Stimulated activated CD4-positive, alpha-beta T cell treated with anti-CD3 and anti-CD28 coated beads, Interleukin-2, amount 100 ng/mL, for 48 hours (primary cell): ENCODE measurements at regions not wholly inside any gene's neighbourhood (a gene's known extent, or its start where the extent isn't known, plus 50 kb on each side); places are given as distances from the start of the nearest gene placed in this dataset.
A peak's percentile ranks its signal among the peaks of the same experiment; 100 is the strongest.

Experiments used
- DNase-seq, 2 donors: peaks; one replicate each; pipeline ENCODE4 v3.0.0-alpha.2; 2020

DNA sequence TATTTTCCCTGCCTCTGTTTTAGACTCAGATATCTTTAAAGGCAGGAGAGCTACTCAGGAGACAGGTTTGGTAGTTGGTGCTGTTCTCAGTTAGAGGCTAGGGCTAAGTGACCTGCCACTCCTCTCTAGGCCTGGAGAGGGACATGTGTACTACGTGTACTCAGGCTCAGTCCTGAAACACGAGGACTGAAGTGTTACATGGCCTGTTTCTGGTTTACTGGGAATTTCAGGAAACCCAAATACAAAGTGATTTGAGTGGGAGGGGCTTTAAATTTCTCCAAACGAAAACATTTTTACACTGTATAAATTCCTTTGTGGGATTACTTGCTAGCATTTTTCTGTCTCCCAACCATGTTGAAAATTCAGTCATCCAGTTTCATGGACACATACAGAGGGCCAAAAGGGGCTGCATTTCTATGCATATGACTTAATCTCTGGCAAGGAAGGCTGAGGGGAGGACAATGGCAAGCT lies 343.3 kb downstream of the CYP26B1 start:
- no peak for DNase-seq

DNA sequence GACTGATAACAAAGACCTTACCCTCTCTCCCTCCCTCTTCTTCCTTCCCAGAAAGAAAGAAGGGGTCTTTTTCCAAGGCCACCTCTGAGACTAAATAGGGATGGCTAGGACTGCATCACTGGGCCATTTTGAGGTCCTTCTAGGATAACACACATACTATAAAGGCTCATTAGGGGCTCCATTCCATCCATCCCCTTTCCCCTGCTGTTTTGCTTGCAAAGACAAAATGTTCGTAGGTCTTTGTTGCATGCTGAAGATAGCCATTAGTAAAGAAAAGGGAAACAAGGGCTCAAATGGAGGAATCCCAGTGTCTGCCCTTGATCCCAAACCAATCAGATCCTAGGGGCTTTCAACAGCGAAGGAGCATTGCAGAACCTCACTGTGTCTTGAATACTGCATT lies 344.3 kb downstream of the CYP26B1 start:
- no peak for DNase-seq

DNA sequence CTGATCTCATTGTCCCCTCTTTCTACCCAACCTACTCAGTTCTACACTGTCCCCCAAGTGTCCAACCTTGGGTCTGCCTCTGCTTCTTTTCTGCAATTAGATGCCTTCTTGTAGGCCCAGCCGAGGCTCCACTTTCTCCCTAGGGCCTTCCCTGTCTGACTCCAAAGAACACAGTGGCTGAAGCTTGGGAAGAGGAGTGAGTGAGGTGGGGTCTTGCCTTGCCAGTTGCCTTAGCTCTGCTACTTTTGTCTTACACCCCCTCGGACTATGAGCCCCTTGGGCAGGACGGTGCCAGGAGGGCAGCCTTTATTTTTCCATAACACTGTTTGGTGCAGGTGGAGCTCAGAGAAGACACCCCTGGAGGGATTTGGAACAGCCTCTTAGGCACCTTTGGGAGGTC lies 345.1 kb downstream of the CYP26B1 start:
- no peak for DNase-seq

DNA sequence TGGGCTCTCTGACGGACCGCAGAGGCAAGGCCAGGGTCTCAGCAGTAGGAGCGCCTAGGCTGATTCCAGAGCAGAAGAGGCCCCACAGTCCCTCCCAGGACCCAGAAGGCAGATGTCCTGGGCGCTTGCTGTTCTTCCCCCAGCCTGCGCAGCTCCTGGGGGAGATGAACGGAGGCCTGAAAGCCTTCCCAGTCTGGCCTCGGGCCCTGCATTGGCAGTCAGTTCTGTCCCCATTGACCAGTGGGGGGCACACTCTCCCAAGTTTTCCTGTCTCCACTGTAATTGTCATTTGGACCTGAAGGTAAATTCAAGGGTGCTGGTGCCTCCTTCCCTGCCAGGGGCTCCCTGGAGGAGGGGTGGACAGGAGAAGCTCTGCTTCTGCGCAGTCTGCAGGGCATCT lies 345.7 kb downstream of the CYP26B1 start:
- DNase-seq, result no peak

DNA sequence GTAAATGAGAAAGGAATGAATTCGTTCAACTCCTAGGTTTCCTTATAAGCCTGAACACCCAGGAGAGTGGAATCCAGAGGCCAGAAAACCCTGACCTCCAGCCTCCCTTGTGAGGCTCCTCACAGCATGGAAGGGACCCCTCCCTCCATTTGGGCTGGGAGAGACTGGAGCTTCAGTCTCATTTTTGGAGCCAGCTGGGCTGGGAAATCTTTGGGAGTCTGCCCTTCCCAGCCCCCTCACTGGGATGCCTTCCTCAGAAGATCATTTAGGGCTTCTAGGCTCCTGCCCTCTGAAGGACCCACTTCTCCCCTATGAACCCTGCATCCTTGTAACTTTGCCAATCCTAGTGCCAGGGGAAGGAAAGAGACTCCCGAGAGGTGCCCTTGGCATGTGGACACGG lies 346.1 kb downstream of the CYP26B1 start:
- DNase-seq, result no peak

DNA sequence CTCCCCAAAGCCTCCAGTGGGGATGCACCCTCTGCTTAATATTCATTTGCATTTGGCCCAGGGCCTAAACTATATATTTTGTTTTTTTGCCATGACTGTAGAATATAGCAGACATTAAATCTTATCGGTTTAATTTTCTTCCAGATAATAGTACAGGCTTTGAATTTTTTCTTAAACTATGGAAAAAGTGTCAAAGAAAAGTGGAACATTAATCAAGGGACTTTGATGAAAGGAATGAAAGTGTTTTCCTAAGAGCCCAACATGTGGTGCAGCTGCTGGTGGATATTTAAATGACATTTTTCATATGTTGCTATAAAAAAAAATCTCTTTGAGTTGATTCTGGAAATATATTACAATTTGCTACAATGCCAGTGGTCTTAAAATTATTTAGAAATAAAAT lies 346.8 kb downstream of the CYP26B1 start:
- no peak for DNase-seq

DNA sequence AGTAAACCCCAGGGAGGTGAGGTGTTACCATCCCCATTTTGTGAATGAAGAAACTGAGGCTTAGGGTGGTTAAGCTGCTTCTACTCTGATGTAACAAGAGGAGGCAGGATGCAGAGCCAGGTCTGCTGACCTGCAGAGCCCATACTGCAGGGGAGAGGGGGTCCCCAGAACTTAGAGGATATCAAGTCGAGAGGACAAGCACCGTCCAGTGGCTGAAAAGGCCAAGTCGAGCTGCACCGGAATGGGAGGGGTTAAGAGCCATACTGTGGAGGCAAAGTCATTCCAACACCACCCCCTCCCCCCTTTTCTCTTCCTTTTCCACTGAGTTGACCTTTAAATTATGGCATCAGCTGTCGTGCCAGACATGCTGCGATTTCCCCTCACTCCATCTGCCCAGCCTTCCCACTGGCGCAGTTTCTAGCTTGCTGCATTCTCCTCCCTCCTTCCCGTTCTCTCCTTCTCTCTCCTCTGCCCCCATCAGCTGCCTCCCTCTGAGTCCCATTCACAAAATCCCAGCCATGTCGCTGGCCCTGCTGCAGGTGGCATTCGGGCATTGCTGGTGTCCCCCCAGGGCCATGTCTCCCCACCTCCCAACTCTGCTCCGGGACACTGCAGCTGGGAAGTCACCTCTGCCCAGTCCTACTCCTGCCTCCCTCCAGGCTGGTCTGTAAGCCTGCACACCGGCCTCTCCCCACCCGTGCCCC lies 346.9 kb downstream of the DYSF start:
- DNase-seq, result no peak

DNA sequence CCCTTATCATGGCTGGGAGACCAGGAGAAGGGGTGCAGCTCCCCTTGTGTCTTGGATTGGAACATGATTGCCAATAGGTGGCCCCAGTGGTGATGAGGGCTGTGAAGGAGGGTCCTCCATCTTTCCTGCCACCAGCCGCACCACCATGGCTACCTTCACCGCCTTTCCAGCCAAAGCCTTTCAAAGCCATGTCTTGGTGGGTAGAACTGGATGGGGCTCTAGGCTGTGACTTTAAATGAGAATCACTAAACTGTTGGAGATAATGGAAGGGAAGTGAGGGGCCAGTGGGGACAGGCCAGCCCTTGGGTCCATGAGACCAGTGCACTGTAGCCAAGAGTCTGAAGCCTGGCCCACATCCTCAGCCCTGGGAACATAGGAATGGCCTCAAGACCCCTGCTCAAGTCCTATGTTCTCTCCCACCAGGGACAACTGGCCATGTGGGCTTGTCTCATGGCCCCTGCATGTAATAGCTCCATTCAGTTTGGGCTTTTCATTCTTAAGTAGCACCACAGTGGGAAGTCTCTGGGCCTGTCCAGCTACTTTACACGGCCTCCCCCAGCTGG lies 345.7 kb downstream of the DYSF start:
- no peak for DNase-seq

DNA sequence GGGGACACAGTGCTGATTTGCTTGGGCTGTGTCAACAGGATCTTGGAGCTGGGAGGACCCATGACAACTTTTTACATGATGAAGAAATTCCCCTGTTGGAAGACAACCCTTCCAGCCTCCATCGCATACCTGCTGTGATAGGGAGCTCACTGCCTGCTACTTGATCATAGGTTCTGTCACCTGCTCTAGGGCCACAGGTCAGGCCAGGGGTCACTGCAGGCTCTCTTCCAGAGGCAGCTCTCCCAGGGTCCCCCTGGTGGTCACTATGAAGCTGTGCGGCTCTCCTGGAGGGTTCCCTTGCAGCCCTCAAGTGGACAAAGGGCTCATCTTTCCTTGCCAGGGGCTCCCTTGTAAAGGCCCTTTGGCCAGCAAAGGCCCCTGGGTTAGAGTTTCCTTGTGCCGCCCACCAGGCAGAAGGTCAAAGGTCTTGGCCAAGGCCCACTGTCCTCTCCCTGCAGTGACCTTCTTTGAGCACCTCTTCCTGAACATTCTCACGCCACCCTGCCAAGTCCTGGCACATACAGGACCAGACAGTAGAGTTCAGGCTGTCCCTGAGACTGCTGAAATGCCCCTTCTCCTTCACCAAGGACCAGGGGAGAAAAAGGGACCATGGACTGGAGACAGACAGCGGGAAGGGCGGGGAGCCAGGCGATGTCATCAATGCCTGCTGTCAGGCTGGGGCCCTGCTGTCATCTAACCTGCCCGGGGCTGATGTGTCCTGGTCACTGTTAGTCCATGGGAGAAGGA lies 345.1 kb downstream of the DYSF start:
- DNase-seq, result peak; percentile 4 to 17

DNA sequence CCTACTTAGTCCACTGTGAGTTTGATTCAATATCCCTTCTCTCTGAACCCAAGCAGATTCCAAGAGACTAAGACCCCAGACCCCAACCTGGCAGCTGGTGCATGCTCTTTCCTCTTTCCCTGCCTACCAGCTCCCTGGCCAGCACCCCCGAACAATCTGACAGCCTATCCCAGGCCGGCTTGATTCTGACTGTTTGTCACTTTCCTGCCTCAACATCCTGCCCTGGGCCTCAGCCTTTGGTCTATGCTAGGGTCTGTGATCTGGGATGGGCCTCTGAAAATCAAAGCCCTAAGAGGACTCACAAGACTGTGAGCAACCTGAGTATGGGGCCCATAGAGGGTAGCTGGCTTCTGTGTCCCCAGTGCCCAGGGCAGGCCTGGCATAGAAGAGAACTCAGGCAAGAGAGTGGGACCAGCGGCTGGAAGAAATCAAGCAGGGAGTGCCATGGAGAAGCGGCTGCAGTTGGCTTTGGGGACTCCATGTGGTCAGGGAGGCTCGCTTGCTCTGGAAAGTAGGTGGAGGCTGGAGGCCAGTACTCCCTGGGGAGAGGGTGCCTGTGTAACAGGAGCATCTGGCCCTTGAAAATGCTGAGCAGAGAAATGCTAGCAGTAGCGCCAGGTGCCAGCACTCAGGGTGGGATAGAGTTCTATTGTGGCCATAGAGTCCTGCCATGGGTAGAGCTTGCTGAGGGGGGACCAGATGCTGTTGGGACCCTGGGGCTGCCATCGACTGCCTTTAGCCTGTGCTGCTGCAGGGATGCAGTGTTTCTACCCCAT lies 343.9 kb downstream of the DYSF start:
- no peak for DNase-seq

DNA sequence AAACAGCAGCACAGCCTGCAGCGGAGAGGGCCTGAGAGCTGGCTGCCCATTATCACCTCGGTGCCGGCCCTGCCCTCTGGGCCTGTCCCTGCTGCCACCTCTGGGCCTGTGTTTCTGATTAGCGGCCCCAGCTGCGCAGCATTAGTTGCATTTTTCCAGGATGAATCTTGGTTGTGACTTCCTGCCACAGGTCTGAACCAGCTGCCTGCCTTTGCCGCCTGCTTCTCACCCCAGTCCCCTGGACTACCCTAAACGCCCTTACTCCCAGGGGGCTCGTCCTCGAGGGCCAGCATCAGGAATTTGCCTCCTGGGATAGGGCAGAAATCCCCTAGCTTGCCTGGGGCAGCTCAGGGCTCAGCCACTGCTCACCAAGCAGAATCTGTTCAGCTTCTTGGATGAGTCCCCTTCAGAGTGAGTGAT lies 342.8 kb downstream of the DYSF start:
- DNase-seq, result no peak

DNA sequence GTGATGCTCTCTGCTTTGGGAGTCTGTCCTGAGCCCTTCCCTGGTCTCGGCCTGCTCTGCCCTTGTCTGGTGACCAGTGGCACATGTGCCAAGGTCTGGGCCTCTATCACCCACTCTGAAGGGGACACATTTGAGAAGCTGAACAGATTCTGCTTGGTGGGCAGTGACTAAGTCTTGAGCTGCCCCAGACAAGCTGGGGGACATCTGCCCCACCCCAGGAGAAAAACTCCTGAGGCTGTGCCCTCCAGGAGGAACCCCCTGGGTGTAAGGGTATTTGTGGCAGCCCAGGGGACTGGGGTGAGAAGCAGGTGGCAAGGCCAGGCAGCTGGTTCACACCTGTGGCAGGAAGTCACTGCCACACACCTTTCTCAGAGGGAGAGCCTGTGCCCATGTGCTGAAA lies 342.1 kb downstream of the DYSF start:
- DNase-seq, result no peak

DNA sequence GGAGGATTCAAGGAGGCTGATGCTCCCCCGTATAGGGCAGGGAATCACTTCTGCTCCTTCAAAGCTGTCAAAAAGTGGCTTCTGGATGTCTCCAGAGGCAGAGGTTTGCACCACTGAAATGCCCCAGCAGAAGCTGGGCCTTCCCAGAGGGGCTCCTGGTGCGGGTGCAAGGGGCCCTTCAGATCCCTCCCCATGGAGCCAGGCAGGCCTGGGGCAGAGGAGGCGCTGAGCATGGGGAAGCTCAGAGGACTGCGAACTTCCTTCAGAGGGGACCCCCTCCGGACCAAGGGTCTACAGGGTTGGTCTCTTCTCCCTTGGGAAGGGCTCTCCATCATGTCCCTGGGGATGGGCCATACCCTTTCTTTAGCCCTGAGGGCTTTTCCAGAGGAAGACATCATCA lies 341.2 kb downstream of the DYSF start:
- DNase-seq, result no peak

DNA sequence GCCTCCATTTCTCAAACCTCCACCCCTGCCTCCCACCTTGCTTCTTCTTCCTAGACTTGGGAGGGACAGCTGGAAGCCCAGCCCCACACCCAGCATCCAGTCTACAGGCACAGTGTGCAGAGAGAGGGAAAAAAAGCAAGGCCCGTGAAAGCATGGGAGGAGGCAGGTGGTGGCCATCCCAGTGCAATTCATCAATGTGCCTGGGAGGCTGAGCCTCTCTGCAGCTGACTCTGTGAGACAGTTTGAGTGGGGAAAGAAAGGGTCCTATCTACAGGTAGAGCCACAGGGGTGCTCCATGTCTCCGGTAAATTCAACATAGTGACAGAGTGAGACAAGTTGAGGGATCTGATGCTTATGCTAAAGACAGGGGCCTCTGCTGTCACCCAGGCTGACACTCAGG lies 340.6 kb downstream of the DYSF start:
- DNase-seq, result no peak

DNA sequence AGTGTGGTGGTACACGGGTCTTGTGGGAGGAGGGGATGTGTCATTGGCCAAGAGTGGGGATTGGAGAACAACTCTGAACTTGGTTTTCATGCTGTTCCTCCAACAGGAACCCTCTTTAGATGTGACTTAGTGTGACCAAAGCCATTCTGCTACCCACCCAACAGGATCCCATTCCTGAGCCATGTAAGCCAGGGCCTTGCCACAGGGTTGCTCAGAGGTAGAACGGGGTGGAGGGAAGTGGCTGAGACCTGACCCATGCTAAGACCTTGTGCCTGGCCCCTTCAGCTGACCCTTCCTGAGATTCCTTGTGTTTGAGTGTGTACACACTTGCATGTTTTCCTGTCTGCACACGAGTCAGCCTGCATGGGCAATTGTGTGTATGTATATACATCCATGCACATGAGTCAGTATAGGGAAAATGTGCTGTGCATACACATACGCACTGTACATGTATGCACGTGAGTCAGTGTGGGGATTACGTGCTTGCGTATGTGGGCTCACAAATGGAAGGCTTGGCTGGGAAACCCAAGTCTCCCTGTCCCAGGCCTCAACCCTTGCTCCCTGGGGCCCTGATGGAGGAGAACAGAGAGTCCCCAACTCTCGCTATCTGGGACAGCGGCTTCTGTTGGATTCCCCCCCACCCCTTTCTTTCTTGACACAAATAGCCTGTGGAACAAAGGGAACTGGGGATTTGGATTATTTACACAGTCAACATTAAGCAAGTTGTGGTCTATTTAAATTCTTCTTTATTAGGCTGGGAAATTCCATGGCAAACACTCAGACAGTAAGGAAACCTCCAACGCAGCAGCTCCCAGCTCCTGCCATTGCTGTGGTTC lies 339.8 kb downstream of the DYSF start:
- DNase-seq, result no peak

DNA sequence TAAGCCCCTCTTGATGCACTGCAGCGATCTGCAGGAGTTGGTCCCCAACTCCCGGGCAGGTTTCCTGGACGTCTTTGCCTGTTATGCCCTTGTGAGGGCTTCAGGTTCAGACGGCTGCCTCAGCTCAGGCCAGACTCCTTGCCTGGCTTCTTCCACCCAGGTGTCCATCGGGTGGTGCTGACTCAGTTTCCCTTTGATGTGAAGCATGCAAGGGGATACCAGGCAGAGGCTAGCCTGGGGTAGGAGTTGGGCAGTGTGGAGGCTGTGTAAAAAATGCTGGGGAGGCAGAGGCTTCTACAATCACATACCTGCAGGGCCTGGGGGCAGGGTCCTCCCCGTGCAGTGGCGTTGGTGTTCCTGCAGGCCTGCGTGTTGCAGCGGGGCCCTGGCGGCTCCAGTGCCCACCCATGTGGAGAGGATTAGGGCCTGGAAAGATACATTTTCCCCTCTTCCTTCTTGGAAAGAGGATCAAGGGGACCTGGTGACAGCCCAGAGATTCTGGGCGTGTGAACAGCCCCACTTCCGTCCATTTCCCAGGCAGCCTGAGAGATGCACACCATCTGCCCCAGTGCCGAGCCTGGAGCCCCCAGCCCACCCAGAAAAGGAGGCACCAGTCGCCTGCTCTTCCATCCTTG lies 338.3 kb downstream of the DYSF start:
- no peak for DNase-seq

DNA sequence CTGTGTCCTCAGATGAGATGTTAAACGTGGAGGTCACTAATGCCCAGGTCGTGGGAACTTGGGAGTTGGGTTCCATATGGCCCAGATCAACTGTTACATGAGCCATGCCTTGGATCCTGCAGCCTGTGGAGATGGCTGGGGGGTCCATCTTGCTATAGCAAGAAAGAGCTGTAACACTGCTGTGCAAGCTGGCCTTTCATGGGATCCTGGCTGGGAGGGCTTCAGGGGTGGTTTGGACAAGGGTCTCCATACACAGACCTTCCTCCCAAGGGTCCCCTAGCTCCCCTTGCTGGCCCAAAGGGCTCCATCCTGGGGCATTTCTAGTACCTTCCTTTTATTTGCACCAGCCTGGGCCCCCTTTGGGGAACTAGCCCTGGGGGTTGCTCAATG lies 337.7 kb downstream of the DYSF start:
- DNase-seq, result no peak

DNA sequence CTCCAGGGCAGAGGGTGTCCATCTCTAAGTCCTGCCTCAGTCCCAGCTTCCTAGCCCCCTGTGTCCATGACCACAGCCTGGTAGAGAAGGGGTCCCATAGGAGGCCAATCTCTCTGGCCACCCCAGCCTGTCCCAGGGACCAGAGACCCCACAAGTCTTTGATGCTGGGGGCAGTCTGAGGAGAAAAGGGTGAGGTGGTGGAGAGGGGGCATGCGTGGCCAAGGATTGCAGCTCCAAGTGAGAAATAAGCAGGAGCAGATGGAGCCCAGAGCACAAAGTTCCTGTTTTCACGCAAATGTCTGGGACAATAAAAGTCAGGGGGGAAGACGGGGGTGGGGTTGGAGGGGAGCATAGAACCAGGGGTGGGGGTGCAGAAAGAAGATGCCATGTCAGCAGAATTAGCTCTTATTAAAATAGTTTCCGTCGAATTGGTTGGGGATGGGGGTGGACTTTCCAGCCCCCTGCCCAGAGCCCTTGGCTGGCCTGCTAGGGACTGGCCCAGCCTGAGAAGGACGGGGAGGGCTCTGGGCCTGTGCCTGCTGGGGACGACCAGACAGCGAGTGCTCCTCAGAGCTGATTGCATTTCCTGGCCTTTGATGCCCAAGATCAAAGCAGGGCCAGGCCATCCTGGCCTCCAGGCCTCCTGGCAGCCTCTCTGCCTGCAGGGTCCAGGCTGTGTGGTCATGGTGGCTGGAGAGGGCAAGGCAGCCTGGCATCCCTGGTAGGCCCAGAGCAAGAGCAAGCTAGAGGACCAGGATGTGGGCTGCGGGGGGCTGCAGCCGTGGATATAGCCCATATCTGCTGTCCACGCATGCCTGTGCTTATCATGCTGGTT lies 337.1 kb downstream of the DYSF start:
- no peak for DNase-seq

DNA sequence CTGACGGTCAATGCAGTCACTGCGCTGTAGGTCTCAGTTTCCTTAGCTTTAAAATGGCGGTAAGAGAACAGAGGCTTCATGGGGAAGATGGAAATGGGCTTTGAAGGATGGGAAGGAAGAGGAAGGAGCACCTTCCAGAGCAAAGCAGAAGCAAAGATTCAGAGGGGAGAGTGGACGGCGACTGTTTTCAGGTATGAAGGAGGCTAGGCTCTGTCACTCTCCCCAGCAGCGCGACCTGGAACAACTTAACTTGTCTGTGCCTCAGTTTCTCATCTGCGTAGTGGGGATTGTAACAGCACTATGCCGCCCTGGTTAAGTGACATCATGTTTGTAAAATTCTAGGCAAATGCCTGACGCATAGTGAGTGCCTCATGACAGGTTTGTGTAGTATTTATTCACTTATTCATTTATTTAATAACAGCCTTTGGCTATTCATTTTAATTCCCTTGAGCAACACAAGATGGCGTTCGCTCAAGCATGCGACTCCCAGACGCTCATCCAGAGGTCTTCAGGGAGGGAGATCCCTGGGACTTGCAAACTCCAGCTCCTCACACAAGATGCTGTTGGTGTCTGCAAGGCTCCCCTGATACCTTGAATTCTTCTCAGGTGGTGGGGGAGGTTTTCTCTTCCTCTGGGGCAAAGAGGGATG lies 336.3 kb downstream of the DYSF start:
- no peak for DNase-seq

DNA sequence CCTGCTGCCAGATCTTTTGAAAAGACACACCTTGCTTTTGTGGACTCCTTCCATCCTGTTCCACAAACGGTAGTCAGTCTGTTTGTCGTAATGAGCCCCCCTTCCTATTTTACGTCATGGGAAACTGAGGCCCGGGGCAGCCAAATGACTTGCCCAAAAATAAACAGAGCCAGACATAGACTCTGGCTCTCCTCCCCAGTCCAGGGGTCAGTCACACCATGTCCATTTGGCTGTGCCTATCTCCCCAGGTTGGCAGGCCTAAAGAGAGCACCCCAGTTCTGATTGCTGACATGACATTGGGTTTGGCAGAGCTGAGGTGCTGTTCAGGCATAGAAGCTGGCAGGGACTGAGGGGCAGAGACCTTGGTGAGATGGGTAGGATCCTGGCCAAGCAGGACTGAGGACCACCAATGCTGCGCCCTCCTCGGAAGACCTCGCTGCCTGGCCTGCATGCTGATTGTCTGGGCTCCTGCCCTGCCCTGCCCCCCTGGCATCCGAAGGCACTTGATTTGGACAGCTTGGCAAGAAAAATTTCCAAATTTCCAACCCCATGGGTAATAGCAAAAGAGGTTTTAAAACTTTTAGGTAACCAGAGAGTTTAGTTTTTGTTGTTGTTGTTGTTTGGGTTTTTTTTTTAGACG lies 335.4 kb downstream of the DYSF start:
- DNase-seq, result no peak
